Loucy (cell line): ENCODE measurements at regions not wholly inside any gene's neighbourhood (a gene's known extent, or its start where the extent isn't known, plus 50 kb on each side); places are given as distances from the start of the nearest gene placed in this dataset.

Experiments used
- H2AFZ ChIP-seq: fragments of 200-600 bp; sonication (generic); 2 replicates; pipeline ENCODE4 v1.6.0; 2016; ENCODE audit warnings: antibody characterized with exemption, mild to moderate bottlenecking, low read length, moderate library complexity
- H3F3A ChIP-seq: fragments of 200-600 bp; 2 replicates; pipeline ENCODE4 v1.6.0; 2016; ENCODE audit warnings: antibody characterized with exemption, low read depth, mild to moderate bottlenecking
- H3K27me3 ChIP-seq: fragments of 200-600 bp; sonication (generic); 2 replicates; pipeline ENCODE4 v1.6.1; 2014; ENCODE audit warnings: low read length, mild to moderate bottlenecking; ENCODE audit not compliant: insufficient read depth, poor library complexity, severe bottlenecking
- H3K36me3 ChIP-seq: fragments of 200-600 bp; sonication (generic); 2 replicates; pipeline ENCODE4 v1.6.1; 2016; ENCODE audit warnings: low read length; ENCODE audit not compliant: insufficient read depth
- H3K4me1 ChIP-seq: fragments of 200-600 bp; sonication (generic); 2 replicates; pipeline ENCODE4 v1.5.1; 2014; ENCODE audit warnings: low read length, mild to moderate bottlenecking; ENCODE audit not compliant: insufficient read depth, poor library complexity, severe bottlenecking
- H3K4me2 ChIP-seq: fragments of 200-600 bp; sonication (generic); 2 replicates; pipeline ENCODE4 v1.6.0; 2014; ENCODE audit warnings: antibody characterized with exemption, low read length, low read depth, mild to moderate bottlenecking; ENCODE audit not compliant: poor library complexity, severe bottlenecking
- H3K4me3 ChIP-seq: fragments of 200-600 bp; sonication (generic); 2 replicates; pipeline ENCODE4 v1.5.1; 2014; ENCODE audit warnings: low read length, mild to moderate bottlenecking, mixed read lengths; ENCODE audit not compliant: poor library complexity, severe bottlenecking
- H3K79me2 ChIP-seq: fragments of 200-600 bp; sonication (generic); 2 replicates; pipeline ENCODE4 v1.6.1; 2014; ENCODE audit warnings: low read length; ENCODE audit not compliant: insufficient read depth
- H3K9ac ChIP-seq: fragments of 200-600 bp; sonication (generic); 2 replicates; pipeline ENCODE4 v1.6.0; 2014; ENCODE audit warnings: mild to moderate bottlenecking, low read depth, low read length, moderate library complexity; ENCODE audit not compliant: poor library complexity, severe bottlenecking
- H3K9me2 ChIP-seq: fragments of 200-600 bp; sonication (generic); replicated peaks from 2 replicates; pipeline ENCODE4 v1.6.1; 2016; ENCODE audit warnings: low read depth, low read length, mixed read lengths
- H3K9me3 ChIP-seq: fragments of 200-600 bp; sonication (generic); 2 replicates; pipeline ENCODE4 v1.6.1; 2014; ENCODE audit warnings: mild to moderate bottlenecking, antibody characterized with exemption, low read length, low read depth; ENCODE audit not compliant: insufficient read depth
- H4K20me1 ChIP-seq: fragments of 200-600 bp; sonication (generic); 2 replicates; pipeline ENCODE4 v1.6.0; 2014; ENCODE audit warnings: antibody characterized with exemption, low read length, mild to moderate bottlenecking; ENCODE audit not compliant: insufficient read depth, poor library complexity, severe bottlenecking
- EZH2phosphoT487 ChIP-seq: fragments of 200-600 bp; IDR thresholded peaks from 2 replicates; pipeline ENCODE4 v1.6.1; 2018; ENCODE audit warnings: antibody characterized with exemption, mild to moderate bottlenecking, moderate library complexity, borderline replicate concordance
- TF ChIP-seq, protein P1 (sequence below): fragments of 200-600 bp; sonication (generic); conservative IDR thresholded peaks from 2 replicates; pipeline ENCODE4 v1.5.1; 2014; ENCODE audit warnings: mild to moderate bottlenecking, antibody characterized with exemption, low read length

- Histone ChIP-seq H3F3A (no peaks in the 10 kb centered on the region), H3K4me2 (no peak overlapping the region), H3K79me2 (no peaks in the 10 kb centered on the region), H3K27me3 (no peaks in the 10 kb centered on the region), H3K36me3 (no peaks in the 10 kb centered on the region), H3K4me1 (peaks cover 7% of the 10 kb centered on the region), H3K4me3 (no peak overlapping the region), H2AFZ (no peak overlapping the region), H3K9me2 (no peaks in the 10 kb centered on the region), H3K9me3 (no peaks in the 10 kb centered on the region), H3K9ac (no peak overlapping the region), H4K20me1 (no peaks in the 10 kb centered on the region)
- no peak for TF ChIP-seq EZH2phosphoT487
- TF ChIP-seq, protein P1, sequence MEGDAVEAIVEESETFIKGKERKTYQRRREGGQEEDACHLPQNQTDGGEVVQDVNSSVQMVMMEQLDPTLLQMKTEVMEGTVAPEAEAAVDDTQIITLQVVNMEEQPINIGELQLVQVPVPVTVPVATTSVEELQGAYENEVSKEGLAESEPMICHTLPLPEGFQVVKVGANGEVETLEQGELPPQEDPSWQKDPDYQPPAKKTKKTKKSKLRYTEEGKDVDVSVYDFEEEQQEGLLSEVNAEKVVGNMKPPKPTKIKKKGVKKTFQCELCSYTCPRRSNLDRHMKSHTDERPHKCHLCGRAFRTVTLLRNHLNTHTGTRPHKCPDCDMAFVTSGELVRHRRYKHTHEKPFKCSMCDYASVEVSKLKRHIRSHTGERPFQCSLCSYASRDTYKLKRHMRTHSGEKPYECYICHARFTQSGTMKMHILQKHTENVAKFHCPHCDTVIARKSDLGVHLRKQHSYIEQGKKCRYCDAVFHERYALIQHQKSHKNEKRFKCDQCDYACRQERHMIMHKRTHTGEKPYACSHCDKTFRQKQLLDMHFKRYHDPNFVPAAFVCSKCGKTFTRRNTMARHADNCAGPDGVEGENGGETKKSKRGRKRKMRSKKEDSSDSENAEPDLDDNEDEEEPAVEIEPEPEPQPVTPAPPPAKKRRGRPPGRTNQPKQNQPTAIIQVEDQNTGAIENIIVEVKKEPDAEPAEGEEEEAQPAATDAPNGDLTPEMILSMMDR: no peak
Measured at GRCh38 chr16:66263973-66264310, 102.5 kb upstream of the CDH5 start.

DNA sequence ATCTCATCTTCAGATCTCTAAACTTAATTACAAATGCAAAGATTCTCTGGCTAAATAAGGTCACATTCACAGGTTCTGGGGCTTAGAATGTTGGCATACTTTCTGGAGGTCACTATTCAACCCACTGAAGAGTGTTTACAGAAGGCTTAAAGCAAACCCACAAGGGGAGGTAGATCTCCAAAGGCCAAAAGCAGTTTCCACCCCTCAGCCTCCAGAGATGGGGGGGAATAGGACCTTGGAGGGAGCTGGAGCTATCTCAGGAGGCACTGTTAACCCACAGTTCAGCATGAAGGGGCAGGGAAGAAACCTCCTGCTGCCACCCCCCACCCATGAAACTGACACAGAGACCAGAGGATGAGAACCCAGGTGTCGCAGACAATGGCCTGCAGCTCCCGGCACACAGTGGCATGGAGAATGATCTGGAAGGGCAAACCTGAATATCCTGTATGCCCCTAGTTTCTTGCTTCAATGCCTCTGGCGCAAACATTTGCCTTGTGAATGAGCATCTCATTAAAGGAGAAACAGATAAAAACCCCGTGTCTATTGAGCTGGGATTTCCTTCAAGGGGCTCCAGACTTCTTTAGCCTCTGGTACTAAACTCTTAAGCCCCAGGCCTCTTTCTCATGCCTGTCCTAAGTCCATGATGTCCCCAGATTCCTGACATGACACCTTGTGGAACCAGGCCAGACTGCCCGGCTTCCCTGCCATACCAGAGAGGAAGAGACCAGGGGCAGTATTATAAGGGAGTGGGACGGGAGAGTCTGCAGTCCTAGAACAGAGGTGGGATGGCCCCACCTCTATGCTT is 103.1 kb upstream of the CDH5 start:
- no peaks in the 10 kb centered on the region for H3K9me2 ChIP-seq
- H3K36me3 ChIP-seq: no peaks in the 10 kb centered on the region
- H3K4me3 ChIP-seq: no peak overlapping the region
- no peak overlapping the region for H3K9ac ChIP-seq
- H3K27me3 ChIP-seq: no peaks in the 10 kb centered on the region
- no peaks in the 10 kb centered on the region for H3F3A ChIP-seq
- H4K20me1 ChIP-seq: no peaks in the 10 kb centered on the region
- H3K9me3 ChIP-seq: no peaks in the 10 kb centered on the region
- H3K4me2 ChIP-seq: no peak overlapping the region
- H2AFZ ChIP-seq: no peak overlapping the region
- H3K79me2 ChIP-seq: no peaks in the 10 kb centered on the region
- peaks cover 7% of the 10 kb centered on the region for H3K4me1 ChIP-seq
- no peak for TF ChIP-seq EZH2phosphoT487
- TF ChIP-seq, protein P1: no peak

- no peak overlapping the region for H3K9ac ChIP-seq
- no peaks in the 10 kb centered on the region for H3K9me2 ChIP-seq
- H3K9me3 ChIP-seq: no peaks in the 10 kb centered on the region
- TF ChIP-seq EZH2phosphoT487: no peak
- TF ChIP-seq, protein P1: no peak
- H3K4me2 ChIP-seq: no peak overlapping the region
- H3K27me3 ChIP-seq: no peaks in the 10 kb centered on the region
- H3K36me3 ChIP-seq: no peaks in the 10 kb centered on the region
- no peaks in the 10 kb centered on the region for H4K20me1 ChIP-seq
- no peak overlapping the region for H2AFZ ChIP-seq
- no peak overlapping the region for H3K4me3 ChIP-seq
- H3K79me2 ChIP-seq: no peaks in the 10 kb centered on the region
- H3F3A ChIP-seq: no peaks in the 10 kb centered on the region
- H3K4me1 ChIP-seq: peaks cover 7% of the 10 kb centered on the region
Measured at GRCh38 chr16:66262253-66263167, 104.0 kb upstream of the CDH5 start.
